Heart left ventricle (tissue), 13 donors: ENCODE measurements at regions not wholly inside any gene's neighbourhood (a gene's known extent, or its start where the extent isn't known, plus 50 kb on each side); places are given as distances from the start of the nearest gene placed in this dataset.

Experiments used
- POLR2A ChIP-seq, 2 donors: fragments of 450-650 bp; IDR thresholded peaks; one replicate each; pipeline ENCODE4 v1.6.1; 2017; ENCODE audit warnings: antibody characterized with exemption in 2 of 2, mild to moderate bottlenecking in 2 of 2, moderate library complexity in 2 of 2
- TF ChIP-seq, protein P1 (sequence below), 12 donors: fragments of 200-600 bp; sonication (generic) in 4 of 12; IDR thresholded peaks; one replicate each; pipeline versions ENCODE4 v1.5.0 to v1.8.0; 2018 to 2022; ENCODE audit warnings: antibody characterized with exemption in 12 of 12, mild to moderate bottlenecking in 5 of 12
- donor health status: ischemic (EF 13 %, LVEDD 7.1; RV severe dilation, severe dysfunction).
- donor health status: DM: no; HTN: yes; CAD: no.
- donor health status: DM: no; HTN: no; CAD: no.
- donor health status: ischemic (EF 25% LVEDD 6.9; RV normal size, moderate dysfunction).
- donor health status: ischemic (EF 25% LVEDD 5.7; RV mildly dilated, moderate dysfunction).
- donor health status: ischemic (EF 35%, LVEDD 5.7; RV mildly dilated, moderate dysfunction).
- donor health status: nonischemic (EF 11% LVEDD 7.7; RV severe dilation, severe dysfunction).
- donor health status: DM: yes; HTN: yes; CAD: no.
- donor health status: PGD.
- donor health status: ischemic (EF 29% LVEDD 5.4; RV normal size, mild dysfunction).
- donor health status: nonischemic (EF 23%, LVEDD 6.1; RV moderate dilation, normal function).

DNA sequence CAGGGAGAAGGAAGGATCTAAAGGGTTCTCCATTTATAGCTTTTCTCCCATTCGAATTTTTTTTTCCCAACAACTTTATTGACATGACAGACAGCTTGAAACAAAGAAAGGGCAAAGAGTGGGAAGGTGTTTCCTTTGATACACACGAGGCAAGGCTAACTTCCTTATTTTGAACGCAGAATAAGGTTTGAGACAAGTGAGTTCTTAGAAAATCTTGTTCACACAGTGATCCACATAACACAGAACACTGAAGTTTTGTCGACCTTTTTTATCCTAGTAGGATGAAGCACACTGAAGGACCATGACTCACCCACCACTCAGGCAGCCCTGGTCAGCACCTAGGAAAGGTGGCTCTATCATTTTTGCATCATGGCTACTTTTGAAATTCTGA lies 425.8 kb upstream of the MDFIC2 start:
- no peak for TF ChIP-seq POLR2A (IDR thresholded peaks at IDR 0.05)
- TF ChIP-seq, protein P1, sequence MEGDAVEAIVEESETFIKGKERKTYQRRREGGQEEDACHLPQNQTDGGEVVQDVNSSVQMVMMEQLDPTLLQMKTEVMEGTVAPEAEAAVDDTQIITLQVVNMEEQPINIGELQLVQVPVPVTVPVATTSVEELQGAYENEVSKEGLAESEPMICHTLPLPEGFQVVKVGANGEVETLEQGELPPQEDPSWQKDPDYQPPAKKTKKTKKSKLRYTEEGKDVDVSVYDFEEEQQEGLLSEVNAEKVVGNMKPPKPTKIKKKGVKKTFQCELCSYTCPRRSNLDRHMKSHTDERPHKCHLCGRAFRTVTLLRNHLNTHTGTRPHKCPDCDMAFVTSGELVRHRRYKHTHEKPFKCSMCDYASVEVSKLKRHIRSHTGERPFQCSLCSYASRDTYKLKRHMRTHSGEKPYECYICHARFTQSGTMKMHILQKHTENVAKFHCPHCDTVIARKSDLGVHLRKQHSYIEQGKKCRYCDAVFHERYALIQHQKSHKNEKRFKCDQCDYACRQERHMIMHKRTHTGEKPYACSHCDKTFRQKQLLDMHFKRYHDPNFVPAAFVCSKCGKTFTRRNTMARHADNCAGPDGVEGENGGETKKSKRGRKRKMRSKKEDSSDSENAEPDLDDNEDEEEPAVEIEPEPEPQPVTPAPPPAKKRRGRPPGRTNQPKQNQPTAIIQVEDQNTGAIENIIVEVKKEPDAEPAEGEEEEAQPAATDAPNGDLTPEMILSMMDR (IDR thresholded peaks at IDR 0.05) = no peak
